ENCODE measurements at regions not wholly inside any gene's neighbourhood (a gene's known extent, or its start where the extent isn't known, plus 50 kb on each side); places are given as distances from the start of the nearest gene placed in this dataset.

DNA sequence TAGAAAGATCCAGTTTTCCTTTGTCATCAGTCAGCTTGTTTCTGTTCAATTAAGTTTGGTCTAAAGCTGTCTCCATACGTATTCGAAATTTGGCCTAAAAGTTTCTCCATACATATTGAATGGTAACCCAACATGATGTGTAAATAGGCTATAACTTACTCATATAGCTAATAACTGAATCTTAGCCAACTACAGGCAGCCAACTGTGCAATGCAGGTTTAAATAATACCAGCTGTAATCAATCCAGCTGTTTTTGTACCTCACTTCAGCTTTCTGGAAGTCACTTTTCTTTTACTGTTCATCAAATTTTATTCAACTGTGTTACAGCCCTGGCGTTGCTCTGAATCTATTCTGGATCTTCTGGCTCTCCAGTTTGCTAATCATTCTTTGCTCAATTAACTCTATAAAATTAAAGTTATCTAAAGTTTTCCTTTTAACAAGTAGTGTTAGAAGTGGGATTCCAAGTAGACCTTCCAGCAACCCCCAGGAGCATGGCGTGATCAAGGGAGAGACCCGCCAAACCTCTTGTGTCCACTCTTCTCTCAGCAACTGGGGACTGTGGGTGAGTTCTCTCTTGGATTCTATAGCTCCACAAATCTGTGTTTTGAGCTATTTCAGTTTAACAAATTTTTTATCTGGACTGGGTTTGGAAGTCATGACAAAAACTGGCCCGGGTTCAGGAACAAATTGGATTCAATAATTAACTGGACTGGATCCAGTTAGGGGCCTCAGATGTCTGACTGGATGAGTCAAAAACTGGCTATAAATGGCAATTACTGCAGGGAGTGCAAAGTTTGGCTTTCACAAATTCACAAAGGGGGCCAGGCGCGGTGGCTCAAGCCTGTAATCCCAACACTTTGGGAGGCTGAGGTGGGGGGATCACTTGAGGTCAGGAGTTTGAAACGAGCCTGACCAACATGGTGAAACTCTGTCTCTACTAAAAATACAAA, 329.7 kb upstream of the ST6GAL2 start:
- DNase-seq (ENCODE audit: low spot score) (no peak), FAIRE-seq (no peak)

DNA sequence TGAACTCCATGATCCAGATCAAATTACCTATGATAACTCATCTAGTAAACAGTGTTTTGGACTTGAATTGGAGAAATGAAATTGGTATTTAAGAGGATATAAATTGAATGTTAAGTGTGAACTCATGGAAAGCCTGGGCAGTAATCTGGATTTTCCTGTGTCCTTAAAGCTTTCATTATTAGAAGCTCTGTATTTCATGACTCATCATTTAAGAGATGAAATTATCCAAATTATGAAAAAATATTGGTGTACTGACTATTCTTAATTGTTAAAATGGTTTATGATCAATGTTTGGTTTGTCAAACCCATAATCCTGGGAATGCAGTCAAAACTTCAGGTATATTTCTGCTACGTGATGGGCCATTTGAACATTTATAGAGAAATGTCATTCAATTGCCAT, 332.2 kb upstream of the ST6GAL2 start:
- no peak for DNase-seq (ENCODE audit: low spot score)
- no peak for FAIRE-seq

DNA sequence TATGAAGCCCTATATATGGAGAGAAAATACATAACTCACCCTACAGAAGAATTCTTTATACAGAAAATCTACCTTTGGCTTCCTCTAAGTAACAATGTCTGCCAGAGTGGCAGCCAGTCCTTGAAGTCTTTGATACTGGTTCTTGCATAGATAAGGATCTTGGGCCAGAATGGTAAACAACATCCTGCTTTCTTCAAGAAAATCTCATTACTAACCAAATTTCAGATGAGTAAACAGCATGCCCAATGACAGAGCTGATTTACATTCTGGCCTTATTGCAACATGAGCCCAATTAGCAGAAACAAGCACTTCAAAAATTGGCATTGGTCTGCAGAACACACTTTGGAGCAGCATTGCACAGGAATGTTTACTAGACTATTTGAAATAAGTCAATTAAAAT, 336.5 kb upstream of the ST6GAL2 start:
- no peak for DNase-seq (ENCODE audit: low spot score)
- FAIRE-seq: no peak

DNA sequence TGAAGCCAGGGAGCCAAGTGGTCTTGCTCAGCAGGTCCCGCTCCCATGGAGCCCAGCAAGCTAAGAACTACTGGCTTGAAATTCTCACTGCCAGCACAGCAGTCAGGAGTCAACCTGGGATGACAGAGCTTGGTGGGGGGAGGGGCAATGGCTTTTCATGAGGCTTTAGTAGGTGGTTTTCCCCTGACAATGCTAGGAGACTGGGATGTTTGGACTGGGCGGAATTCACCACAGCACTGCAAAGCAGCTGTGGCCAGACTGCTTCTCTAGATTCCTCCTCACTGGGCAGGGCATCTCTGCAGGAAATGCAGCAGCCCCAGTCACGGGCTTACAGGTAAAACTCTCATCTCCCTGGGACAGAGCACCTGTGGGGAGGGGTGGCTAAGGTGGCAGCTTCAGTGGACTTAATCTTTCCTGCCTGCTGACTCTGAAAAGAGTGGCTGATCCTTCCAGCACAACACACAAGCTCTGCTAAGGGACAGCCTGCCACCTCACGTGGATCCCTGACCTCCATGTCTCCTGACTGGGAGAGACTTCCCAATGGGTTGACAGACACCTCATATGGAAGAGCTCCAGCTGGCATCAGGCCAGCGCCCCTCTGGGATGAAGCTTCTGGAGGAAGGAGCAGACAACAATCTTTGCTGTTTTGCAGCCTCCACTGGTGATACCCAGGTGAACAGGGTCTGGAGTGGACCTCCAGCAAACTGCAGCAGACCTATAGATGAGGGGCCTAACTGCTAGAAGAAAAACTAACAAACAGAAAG, 349.7 kb upstream of the ST6GAL2 start:
- no peak for DNase-seq (ENCODE audit: low spot score)
- no peak for FAIRE-seq

DNA sequence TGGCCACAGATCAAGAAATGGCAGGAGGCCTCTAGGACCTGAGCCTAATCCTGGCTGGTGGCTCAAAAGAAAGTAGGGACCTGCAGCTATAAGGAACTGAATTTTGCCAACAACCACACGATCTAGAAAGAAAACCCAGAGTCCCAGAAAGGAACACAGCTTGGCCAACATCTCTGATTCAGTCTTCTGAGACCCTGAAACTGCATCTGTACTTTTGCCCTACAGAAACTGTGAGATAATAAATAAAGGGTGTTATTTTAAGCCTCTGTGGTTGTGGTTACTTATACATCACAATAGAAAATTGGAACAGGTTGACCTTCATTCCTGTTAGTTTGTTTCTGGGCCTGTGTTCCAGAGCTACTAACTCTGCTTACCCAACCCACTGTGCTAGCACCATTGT, 356.8 kb upstream of the ST6GAL2 start:
- FAIRE-seq (no peak), DNase-seq (ENCODE audit: low spot score) (no peak)

DNA sequence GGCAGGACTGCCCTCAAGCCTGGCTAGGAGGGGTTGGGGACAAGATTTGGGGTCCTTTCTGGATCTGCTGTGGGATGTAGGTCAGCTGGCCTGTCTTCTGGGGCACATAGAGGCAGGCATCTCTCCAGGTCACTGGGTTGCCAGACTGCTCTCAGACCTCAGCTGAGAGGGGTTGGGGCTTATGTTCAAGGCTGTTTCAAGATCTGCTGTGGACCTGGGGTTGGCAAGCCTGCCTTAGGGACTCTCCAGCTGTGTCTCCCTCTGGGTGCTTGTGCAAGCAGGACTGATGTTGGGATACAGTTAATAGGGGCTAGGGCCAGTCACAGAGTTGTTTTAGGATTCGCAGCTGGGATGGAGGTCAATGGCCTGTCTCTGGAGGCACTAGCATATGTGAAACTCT, 363.0 kb upstream of the ST6GAL2 start:
- DNase-seq (ENCODE audit: low spot score): no peak
- no peak for FAIRE-seq

DNA sequence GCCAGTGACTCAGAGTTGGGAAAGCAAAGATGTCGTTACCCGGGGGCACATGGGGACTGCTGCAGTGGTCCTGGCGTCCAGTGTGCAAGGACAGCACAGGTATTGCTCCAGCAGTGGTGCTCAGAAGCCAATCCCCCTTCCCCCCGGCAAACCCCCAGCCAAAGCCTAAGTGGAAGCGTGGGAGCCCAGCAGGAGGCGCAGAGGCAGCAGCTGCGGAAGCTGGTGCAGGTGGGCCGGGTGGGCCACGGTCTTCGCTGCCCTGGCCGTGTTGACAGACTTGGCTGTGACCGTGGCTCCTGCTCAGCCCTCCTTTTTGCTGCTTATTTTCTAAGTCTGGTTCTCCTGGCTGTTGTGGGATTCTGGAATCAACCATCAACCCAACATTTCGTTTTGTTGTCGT, 369.8 kb upstream of the ST6GAL2 start:
- FAIRE-seq (no peak), DNase-seq (ENCODE audit: low spot score) (no peak)

DNA sequence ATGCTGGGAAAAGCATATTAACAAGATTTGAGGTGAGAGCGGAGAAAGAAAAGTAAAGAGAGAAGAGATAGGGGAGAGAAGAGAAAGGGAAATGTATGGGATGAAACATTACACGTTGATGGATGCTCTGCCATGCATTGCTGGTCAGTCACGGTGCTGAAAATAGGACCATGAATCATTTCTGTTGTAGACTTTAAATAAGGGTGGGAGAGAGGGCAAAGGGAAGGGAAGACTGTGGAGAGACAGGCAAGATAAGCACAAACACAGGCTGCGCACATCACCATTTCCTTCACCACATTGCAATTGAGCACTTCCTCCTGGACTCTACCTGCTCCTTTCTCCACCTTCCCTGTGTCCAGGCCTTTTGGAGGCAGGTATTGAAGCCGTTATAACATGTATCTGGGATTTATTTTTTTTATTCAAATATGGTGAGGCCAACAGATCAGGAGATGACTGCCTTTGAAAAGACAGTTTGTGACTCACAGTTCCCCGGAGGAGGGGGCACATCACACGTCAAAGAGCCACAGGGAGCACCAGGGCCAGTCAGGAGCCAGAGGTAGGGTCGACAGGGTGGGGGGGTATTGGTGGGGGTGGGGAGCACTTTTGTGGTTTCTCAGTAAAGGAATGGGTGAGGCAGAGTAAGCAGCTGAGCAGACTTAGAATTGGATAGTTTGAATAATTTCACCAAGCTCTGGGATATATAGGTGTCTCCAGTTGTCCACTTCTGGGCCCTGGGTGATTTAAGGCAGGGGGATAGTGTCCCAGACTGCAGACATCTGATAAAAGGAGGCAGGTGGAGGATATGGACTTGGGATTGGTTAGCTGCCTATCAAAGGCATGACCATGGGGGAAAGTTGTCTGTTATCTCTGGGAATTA, 372.8 kb upstream of the ST6GAL2 start:
- FAIRE-seq (no peak), DNase-seq (ENCODE audit: low spot score) (no peak)

DNA sequence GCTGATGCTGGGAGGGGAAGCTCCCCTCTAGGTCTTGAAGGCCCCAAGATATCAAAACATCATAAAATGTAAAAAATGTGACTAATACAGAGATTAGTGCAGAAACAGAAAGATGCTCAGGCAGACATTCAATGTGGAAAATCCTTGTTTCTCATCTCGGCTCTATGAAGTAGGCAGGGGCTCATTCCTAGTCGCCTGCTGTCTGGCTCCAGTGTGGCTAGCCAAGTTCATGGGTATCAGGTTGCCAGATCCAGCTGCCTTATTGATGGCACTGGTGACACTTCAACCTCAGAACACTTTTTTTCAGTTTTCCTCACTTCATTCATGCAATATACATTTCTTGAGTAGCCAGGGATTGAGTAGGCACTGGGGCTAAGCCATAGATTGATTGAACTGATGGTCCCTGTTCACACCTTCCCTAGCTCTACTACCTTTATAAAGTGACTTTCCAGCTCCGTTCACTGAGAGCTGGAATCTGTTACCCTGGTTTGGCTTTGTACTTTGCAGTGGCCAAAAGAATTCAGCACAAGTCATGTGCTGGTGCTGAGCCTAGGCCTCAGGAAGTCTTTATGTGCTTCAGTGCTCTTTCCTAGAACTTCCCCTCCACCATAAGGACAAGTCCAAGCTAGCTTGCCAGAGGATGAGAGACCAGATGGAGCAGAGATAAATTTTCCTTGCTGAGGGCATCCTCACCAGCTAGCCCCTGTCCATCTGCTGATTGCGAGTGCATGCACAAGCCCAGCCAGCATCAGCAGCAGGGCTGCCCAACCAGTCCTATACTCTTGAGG, 373.6 kb upstream of the ST6GAL2 start:
- DNase-seq (ENCODE audit: low spot score) (no peak), FAIRE-seq (no peak)

DNA sequence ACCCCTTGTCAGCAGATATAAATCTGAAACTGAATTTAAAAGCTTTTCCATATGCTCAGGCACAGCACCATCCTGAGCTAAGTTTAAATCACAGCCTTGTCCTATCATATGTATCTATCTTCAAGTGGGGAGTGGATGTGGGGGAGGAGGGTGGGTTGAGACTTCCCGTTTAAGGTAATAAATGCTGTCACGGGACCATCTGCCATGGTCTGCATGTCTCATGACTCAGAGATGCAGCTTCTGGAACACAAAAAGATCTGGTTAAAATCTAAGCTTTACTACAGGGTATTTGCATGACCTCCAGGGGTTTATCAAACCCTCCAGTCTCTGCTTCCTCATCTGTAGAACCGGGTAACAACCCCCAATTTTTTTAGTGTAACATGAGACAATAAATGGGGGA, 377.7 kb upstream of the ST6GAL2 start:
- no peak for DNase-seq (ENCODE audit: low spot score)
- no peak for FAIRE-seq

DNA sequence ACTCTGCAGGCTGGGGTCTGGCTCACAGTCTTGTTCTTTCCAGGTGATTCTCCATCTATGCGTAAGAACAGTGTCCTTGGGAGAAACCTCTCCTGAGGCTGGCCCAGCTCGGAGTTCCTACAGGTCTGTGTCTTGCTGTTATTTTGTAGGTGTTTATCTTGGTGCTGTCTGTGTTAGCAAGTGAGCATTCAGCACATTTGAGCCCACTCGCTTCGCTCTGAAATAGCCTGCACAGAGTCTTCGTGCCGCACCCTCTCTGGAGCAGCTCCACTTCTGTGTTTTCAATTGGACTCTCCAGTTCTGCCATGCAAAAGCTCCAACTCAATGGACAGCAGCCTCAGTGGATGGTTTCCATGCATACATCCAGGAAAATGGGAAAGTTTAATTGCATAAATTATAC, 378.2 kb upstream of the ST6GAL2 start:
- FAIRE-seq: no peak

DNA sequence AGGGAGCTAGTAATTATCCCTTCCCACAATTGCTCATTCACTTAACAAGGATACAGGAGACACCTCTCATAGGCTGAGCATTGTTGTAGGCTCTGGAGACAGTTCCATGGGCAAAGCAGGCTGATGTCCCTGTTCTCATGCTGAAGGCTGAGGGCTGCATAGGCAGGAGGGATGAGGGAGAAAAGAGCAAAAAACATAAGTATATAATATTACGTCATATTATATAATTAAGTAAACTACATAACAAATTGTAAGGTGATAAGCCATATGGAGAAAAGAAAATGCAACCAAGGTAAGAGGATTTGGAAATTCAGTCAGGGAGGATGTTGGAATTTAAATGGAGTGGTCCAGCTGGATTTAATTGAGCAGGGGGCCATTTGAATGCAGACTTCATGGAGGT, 380.6 kb upstream of the ST6GAL2 start:
- DNase-seq (ENCODE audit: low spot score) (no peak), FAIRE-seq (no peak)

More for the DNA sequence above, 378.2 kb upstream of the ST6GAL2 start:
- DNase-seq (ENCODE audit: low spot score): no peak

DNA sequence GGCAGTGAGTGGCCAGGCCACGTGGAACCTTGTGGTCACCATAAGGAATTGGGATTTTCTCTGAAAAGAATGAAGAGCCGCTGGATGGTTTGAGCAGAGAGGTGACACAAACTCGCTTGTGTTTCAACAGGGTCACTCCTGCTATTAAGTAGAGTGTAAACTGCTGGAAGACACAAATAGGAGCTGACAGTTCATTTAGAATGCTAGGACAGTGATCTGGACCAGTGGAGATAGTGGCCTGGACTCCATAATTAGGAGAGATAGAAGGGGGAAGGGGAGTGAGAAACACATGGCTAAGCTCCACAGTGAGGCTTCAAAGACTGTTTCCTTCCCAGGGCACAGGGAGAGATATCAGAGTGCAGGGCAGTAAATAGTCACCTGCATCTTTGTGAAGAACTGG, 381.1 kb upstream of the ST6GAL2 start:
- no peak for FAIRE-seq
- no peak for DNase-seq (ENCODE audit: low spot score)

DNA sequence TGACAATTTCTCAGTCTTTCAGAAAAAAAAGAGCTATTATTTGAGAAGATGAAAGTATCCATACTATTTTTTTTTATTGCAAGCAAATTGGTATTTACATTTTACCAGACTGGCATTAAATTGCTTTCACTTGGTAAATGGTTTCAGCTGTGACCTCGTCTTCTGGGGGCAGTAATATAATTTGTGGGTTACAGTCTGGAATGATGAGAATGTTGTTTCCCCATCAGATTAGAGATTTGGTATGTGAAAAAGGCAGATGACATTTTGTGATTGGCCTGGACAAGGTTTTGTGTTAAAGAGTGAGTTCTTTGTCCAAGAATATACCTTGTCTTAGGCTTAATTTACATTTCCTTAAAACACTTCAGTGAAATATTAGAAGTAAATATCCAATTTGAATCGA, 390.1 kb upstream of the ST6GAL2 start:
- DNase-seq (ENCODE audit: low spot score) (no peak), FAIRE-seq (no peak)

DNA sequence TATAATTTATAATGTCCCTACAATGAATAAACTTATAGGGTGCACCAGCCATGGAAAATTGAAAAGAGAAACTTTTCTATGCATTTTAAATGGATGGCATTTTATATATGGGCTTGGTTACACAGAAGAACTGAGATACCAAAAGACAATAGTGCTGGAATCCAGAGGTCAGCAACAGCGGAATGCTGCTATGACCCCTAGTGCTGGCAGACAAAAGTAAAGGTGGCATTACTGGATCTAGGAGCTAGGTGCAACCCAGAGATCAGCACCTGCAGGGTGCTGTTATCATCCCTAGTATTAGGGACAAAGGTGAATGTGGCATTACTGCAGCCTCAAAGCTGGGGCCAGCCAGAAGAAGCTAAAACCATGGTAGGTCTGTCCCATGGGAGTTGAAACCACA, 392.7 kb upstream of the ST6GAL2 start:
- FAIRE-seq: no peak
- no peak for DNase-seq (ENCODE audit: low spot score)

DNA sequence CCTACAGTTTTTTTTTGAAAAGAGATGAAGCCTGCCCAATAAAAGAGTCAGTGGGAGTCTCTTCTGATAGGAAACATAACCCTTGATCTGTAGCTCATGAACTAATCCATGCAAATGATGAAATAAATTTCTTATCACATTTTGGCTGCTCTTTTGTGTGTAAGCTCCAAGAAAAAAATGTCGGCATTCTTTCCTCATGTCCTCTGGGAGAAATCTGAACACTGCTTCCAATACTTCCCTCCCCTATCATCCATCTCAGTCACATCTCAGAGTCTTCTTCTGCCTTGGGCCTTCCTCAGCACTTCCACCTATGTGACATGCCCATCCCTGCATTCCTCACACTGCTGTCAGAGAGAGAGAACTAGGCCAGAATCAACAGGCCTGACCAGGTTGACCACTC, 395.7 kb upstream of the ST6GAL2 start:
- FAIRE-seq (no peak), DNase-seq (ENCODE audit: low spot score) (no peak)

DNA sequence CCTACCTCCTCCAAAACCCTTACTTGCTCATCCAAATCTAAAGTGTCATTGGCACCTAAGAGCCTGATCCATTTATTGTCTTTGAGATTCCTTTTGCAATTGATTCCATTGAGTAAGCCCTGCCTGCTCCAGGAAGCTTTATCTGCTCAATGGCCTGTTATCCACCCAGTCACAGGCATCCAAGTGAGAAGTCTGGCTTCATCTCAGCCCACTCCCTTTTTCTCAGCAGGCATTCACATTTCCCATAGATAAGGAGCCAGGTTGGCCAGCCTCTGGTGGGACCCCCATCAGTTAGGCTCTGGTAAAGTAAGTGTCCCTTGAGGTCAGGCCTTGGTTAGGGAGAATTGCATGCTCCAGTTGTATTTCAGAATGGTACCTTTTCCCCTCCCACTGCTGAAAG, 396.2 kb upstream of the ST6GAL2 start:
- DNase-seq (ENCODE audit: low spot score): no peak
- FAIRE-seq: no peak

DNA sequence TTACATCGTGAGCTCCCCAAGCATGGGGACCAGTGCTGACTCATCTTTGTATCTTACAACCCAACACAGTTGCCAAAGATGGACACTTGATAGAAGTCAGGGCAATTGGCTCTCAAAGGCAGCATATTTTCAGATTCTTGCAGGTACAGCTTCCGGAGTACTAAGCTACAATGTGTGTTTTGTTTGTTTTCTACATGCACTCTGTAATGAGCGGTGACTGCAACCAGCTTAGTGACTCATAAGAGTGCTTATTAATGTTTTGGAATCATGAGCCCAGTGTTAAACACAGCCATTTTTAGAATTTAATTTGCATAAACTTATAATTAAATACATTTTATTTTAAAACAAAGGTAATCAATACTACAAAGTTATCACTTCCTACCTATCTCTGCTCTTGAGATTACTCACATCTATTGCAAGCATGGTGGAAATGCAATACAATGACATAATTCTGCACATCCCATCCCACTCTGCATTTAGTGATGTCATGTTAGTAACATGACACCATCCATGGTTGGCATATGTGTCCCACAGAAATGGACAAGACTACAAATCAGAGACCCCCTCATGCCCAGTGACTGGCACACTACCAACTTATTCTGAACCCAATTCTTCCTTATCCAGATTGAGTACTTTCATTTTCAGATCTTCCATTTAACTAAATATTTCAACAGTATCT, 399.8 kb upstream of the ST6GAL2 start:
- no peak for DNase-seq (ENCODE audit: low spot score)
- FAIRE-seq: no peak

DNA sequence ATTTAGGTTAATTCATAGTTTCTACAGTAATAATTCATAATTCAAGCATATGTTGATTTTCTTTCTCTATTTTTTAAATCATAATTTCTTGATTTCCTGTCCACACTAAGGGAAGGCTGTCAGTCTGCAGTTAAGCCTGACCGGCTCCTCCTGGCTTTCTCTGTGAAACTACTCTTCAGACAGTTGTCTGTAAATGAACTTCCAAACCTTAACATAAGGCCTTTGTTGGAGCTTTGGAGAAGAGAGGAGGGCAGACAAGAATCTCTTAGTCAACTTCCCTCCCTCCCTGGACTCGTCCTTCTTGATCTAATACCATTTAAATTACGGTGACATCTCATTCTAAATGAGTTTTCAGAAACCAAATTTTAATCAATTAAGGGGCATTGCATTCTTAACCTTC, 404.1 kb upstream of the ST6GAL2 start:
- FAIRE-seq (no peak), DNase-seq (ENCODE audit: low spot score) (no peak)

DNA sequence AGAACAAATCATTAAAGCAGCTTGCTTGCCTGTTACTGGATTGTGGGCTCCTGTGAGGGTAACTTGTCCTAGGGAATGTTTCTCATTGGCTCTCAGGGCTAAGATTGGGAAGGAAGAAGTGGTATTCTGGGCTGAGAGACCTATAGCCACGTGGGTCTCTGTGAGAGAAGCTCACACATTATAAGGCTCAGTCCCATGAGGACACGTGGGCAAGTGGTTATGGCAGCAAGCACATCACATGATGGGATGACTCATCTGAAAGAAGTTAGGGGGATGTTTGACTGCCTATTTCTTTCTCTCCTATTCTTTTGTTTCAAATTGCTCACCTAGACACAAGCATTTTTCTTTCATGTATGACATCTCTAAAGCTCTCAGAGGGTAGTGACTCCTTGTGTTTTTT, 418.0 kb upstream of the ST6GAL2 start:
- DNase-seq (ENCODE audit: low spot score): peak; percentile 14
- no peak for FAIRE-seq
